HUES64 (cell line): ENCODE measurements at regions not wholly inside any gene's neighbourhood (a gene's known extent, or its start where the extent isn't known, plus 50 kb on each side); places are given as distances from the start of the nearest gene placed in this dataset.

Experiments used
- H3K27ac ChIP-seq: 2 replicates; pipeline ENCODE4 v1.7.0; 2013; ENCODE audit warnings: low read depth, low read length, inconsistent platforms
- H3K27me3 ChIP-seq: 2 replicates; pipeline ENCODE4 v1.6.1; 2013; ENCODE audit warnings: mild to moderate bottlenecking, low read length; ENCODE audit not compliant: insufficient read depth
- H3K36me3 ChIP-seq: 2 replicates; pipeline ENCODE4 v1.6.1; 2013; ENCODE audit warnings: mild to moderate bottlenecking, low read length; ENCODE audit not compliant: insufficient read depth
- H3K4me1 ChIP-seq: 2 replicates; pipeline ENCODE4 v1.6.1; 2013; ENCODE audit warnings: mild to moderate bottlenecking, low read length, moderate library complexity; ENCODE audit not compliant: insufficient read depth
- H3K4me3 ChIP-seq: 2 replicates; pipeline ENCODE4 v1.5.1; 2013; ENCODE audit warnings: mild to moderate bottlenecking, low read length, moderate library complexity
- H3K9ac ChIP-seq: 2 replicates; pipeline ENCODE4 v1.6.1; 2013; ENCODE audit warnings: mild to moderate bottlenecking, low read depth, low read length
- H3K9me3 ChIP-seq: 2 replicates; pipeline ENCODE4 v1.6.1; 2013; ENCODE audit warnings: low read depth, low read length; ENCODE audit not compliant: insufficient read depth
- WGBS: fragments of 150-250, 120-280 bp; methylation state at CpG from one replicate; pipeline ENCODE4 v1.1.7; 2013; ENCODE audit warnings: missing lambda C conversion rate; 5-methylcytosine and 5-hydroxymethylcytosine counted together

DNA sequence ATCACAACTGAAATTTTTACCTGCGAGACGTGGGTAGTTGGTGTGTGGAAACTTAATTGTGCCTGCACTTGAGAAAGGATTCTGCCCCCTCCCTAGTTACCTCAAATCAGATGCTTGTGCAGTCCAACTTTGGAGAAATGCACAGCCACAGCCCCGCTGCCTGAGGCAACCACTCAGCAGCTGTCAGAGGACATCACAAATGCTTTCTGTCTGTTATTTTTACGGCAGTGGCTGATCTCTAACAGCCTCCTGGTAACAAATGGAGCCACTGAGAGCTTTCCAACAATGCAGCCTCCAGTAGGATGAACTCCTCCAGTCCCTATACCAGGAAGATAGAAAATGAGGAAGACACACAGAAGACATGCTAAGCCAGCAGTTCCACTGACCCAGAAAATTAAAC is 712.2 kb upstream of the GHITM start:
- WGBS = 96% methylated on average over 4 of the region's 4 CpGs
- peaks cover 19% of the 10 kb centered on the region for H3K9me3 ChIP-seq
- no peak overlapping the region for H3K9ac ChIP-seq
- peaks cover 12% of the 10 kb centered on the region; the same call in 1 of the 2 replicates for H3K4me1 ChIP-seq
- no peak overlapping the region for H3K27ac ChIP-seq
- H3K36me3 ChIP-seq = no peaks in the 10 kb centered on the region
- no peak overlapping the region for H3K4me3 ChIP-seq
- H3K27me3 ChIP-seq = no peaks in the 10 kb centered on the region

GRCh38 chr10:83432261-83433045 is 706.9 kb upstream of the GHITM start:
- no peak overlapping the region for H3K27ac ChIP-seq
- peaks cover 24% of the 10 kb centered on the region for H3K9me3 ChIP-seq
- no peak overlapping the region for H3K9ac ChIP-seq
- no peaks in the 10 kb centered on the region for H3K27me3 ChIP-seq
- H3K4me1 ChIP-seq = peaks cover 25% of the 10 kb centered on the region; the same call in 1 of the 2 replicates
- H3K4me3 ChIP-seq = no peak overlapping the region
- H3K36me3 ChIP-seq = no peaks in the 10 kb centered on the region
- WGBS = 92% methylated on average over 7 of the region's 8 CpGs

- no peak overlapping the region for H3K27ac ChIP-seq
- H3K9me3 ChIP-seq = peaks cover 22% of the 10 kb centered on the region
- 90% methylated on average over 4 of the region's 4 CpGs for WGBS
- no peak overlapping the region for H3K9ac ChIP-seq
- no peaks in the 10 kb centered on the region for H3K27me3 ChIP-seq
- peaks cover 25% of the 10 kb centered on the region; the same call in 1 of the 2 replicates for H3K4me1 ChIP-seq
- H3K4me3 ChIP-seq = no peak overlapping the region
- no peaks in the 10 kb centered on the region for H3K36me3 ChIP-seq
These were observed 705.6 kb upstream of the GHITM start for GRCh38 chr10:83433705-83434104.

- Histone ChIP-seq H3K4me1 (no peaks in the 10 kb centered on the region), H3K27ac (no peak overlapping the region), H3K9ac (no peak overlapping the region), H3K36me3 (no peaks in the 10 kb centered on the region), H3K4me3 (no peak overlapping the region), H3K9me3 (no peaks in the 10 kb centered on the region), H3K27me3 (no peaks in the 10 kb centered on the region)
- 83% methylated on average over 1 of the region's 1 CpG for WGBS
These were observed 691.3 kb upstream of the GHITM start for GRCh38 chr10:83448013-83448412.

DNA sequence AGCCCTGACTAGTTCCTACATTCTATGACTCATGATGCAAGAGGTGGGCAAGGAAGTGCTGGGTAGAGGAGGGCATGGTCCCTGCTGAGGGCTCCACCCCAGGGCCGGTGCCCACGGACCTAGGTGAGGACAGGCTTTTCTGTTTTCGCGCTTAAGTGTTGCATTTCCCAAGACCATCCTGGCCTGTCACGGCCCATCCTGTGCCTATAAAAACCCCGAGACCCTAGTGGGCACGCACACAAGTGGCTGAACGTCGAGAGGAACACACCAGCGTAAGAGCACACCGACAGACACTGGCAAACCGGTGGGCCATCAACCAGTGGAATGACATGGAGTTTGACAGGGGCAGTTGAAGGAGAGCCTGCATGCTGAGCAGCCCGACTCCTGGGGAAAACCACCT is 680.7 kb upstream of the GHITM start:
- Histone ChIP-seq H3K9ac (no peak overlapping the region), H3K27me3 (no peaks in the 10 kb centered on the region), H3K4me3 (no peak overlapping the region), H3K9me3 (no peaks in the 10 kb centered on the region), H3K36me3 (no peaks in the 10 kb centered on the region), H3K4me1 (no peaks in the 10 kb centered on the region), H3K27ac (no peak overlapping the region)
- WGBS = 88% methylated on average over 13 of the region's 13 CpGs

- WGBS = 93% methylated on average over 7 of the region's 7 CpGs
- Histone ChIP-seq H3K27me3 (no peaks in the 10 kb centered on the region), H3K4me3 (no peak overlapping the region), H3K4me1 (no peaks in the 10 kb centered on the region), H3K27ac (no peak overlapping the region), H3K36me3 (no peaks in the 10 kb centered on the region), H3K9ac (no peak overlapping the region), H3K9me3 (no peaks in the 10 kb centered on the region)
These were observed 680.2 kb upstream of the GHITM start for GRCh38 chr10:83459124-83459523.

- 100% methylated on average over 1 of the region's 2 CpGs for WGBS
- H3K36me3 ChIP-seq = no peaks in the 10 kb centered on the region
- no peaks in the 10 kb centered on the region for H3K27me3 ChIP-seq
These were observed 669.5 kb upstream of the GHITM start for GRCh38 chr10:83469728-83470331.

GRCh38 chr10:83476211-83476610 is 663.1 kb upstream of the GHITM start:
- H3K4me3 ChIP-seq = no peak overlapping the region
- H3K36me3 ChIP-seq = no peaks in the 10 kb centered on the region
- H3K27ac ChIP-seq = no peak overlapping the region
- no peaks in the 10 kb centered on the region for H3K9me3 ChIP-seq
- no peak overlapping the region for H3K9ac ChIP-seq
- over 99% methylated on average over 6 of the region's 6 CpGs for WGBS
- H3K27me3 ChIP-seq = no peaks in the 10 kb centered on the region
- no peaks in the 10 kb centered on the region for H3K4me1 ChIP-seq

More at GRCh38 chr10:83469728-83470331, 669.5 kb upstream of the GHITM start:
- no peaks in the 10 kb centered on the region for H3K9me3 ChIP-seq
- H3K4me3 ChIP-seq = no peak overlapping the region
- H3K4me1 ChIP-seq = 0 out of 2 replicates have a peak, but pooled peaks cover 2% of the 10 kb centered on the region
- H3K9ac ChIP-seq = no peak overlapping the region
- no peak overlapping the region for H3K27ac ChIP-seq

DNA sequence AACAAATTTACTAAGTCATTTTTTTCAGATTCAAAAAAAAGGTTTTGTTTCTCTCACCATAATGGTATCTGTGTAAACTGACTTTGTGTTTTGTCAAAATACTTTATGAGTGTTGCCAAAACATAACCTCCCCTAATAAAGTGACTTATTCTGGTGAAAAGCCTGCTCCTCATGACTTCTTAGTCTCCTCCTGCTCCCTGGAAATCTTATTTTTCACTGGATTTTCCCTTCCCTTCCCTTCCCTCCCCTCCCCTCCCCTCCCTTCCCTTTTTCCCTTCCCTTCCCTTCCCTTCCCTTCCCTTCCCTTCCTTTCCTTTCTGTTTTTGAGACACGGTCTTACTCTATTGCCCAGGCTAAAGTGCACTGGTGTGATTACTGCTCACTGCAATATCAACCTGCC is 650.1 kb upstream of the GHITM start:
- no peaks in the 10 kb centered on the region for H3K4me1 ChIP-seq
- no peak overlapping the region for H3K27ac ChIP-seq
- H3K9ac ChIP-seq = no peak overlapping the region
- no peak overlapping the region for H3K4me3 ChIP-seq
- no peaks in the 10 kb centered on the region for H3K9me3 ChIP-seq
- no peaks in the 10 kb centered on the region for H3K36me3 ChIP-seq
- WGBS = 97% methylated on average over 1 of the region's 1 CpG
- no peaks in the 10 kb centered on the region for H3K27me3 ChIP-seq

DNA sequence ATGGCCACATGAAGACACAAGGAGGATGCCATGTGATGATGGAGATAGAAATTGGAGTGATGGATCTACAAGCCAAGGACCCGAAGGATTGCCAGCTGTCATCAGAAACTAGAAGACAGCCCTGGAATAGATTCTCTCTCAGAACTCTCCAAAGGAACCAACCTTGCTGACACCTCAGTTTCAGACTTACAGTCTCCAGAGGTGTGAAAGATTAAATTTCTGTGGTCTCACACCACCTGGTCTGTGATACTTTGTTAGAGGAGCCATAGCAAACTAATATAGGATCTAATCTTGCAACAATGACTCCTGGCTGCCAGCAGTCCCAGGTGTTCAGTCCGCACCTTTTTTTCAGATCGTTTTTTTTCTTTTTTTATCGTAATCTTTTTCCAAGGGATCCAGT is 647.3 kb upstream of the GHITM start:
- 90% methylated on average over 3 of the region's 4 CpGs for WGBS
- Histone ChIP-seq H3K9me3 (no peaks in the 10 kb centered on the region), H3K27me3 (no peaks in the 10 kb centered on the region), H3K9ac (no peak overlapping the region), H3K36me3 (no peaks in the 10 kb centered on the region), H3K27ac (no peak overlapping the region), H3K4me1 (no peaks in the 10 kb centered on the region), H3K4me3 (no peak overlapping the region)

DNA sequence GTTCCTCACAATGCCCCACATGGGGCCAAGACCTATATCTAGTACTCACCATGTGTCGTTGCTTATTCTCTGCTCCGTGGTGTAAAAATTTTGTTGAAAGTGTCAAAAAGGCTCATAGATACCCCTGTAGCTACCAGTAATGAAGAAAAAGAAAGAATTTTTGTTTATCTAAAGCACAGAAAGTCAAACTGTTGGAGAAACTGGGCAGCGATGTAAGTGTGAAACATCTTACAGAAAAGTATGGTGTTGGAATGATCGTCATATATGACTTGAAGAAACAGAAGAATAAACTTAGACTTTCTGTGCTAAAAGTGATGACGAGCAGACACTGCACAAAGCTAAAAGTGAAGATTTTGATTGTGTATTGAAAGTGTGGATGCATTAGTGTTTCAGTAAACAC is 626.6 kb upstream of the GHITM start:
- H3K9ac ChIP-seq = no peak overlapping the region
- WGBS = 97% methylated on average over 5 of the region's 5 CpGs
- no peaks in the 10 kb centered on the region for H3K4me1 ChIP-seq

More for the DNA sequence above, 626.6 kb upstream of the GHITM start:
- no peak overlapping the region for H3K4me3 ChIP-seq
- no peak overlapping the region for H3K27ac ChIP-seq
- H3K36me3 ChIP-seq = no peaks in the 10 kb centered on the region
- no peaks in the 10 kb centered on the region for H3K27me3 ChIP-seq
- H3K9me3 ChIP-seq = no peaks in the 10 kb centered on the region
